HG02885 (cell line): ENCODE measurements at regions not wholly inside any gene's neighbourhood (a gene's known extent, or its start where the extent isn't known, plus 50 kb on each side); places are given as distances from the start of the nearest gene placed in this dataset.

Experiments used
- ATAC-seq: cut with Tn5 transposase; IDR thresholded peaks from one replicate; pipeline ENCODE4 v1.9.1; 2021; ENCODE audit warnings: mild to moderate bottlenecking; ENCODE audit not compliant: unreplicated experiment, poor library complexity

GRCh38 chr5:23257656-23258055, 249.8 kb upstream of the PRDM9 start:
- no peak for ATAC-seq

- ATAC-seq: no peak
Observed at GRCh38 chr5:23253621-23254198, 253.7 kb upstream of the PRDM9 start.

- ATAC-seq: no peak
Observed at GRCh38 chr5:23242891-23243290, 264.5 kb upstream of the PRDM9 start.

GRCh38 chr5:23235246-23235645, 272.2 kb upstream of the PRDM9 start:
- ATAC-seq: no peak

- ATAC-seq: no peak
Observed at GRCh38 chr5:23234197-23234596, 273.2 kb upstream of the PRDM9 start.

- no peak for ATAC-seq
Observed at GRCh38 chr5:23223846-23224245, 283.6 kb upstream of the PRDM9 start.

- no peak for ATAC-seq
Observed at GRCh38 chr5:23221831-23222230, 285.6 kb upstream of the PRDM9 start.

- ATAC-seq: no peak
Observed at GRCh38 chr5:23217159-23217558, 290.2 kb upstream of the PRDM9 start.

- ATAC-seq: no peak
Observed at GRCh38 chr5:23216345-23216744, 291.1 kb upstream of the PRDM9 start.

- ATAC-seq: peak; percentile 93
Observed at GRCh38 chr5:23208959-23209431, 298.4 kb upstream of the PRDM9 start.

GRCh38 chr5:23204111-23204510, 303.3 kb upstream of the PRDM9 start:
- no peak for ATAC-seq

GRCh38 chr5:23169660-23170416, 316.7 kb upstream of the CDH12 start:
- no peak for ATAC-seq

GRCh38 chr5:23164971-23165370, 311.8 kb upstream of the CDH12 start:
- ATAC-seq: no peak

- ATAC-seq: no peak
Observed at GRCh38 chr5:23158179-23158578, 305.0 kb upstream of the CDH12 start.

GRCh38 chr5:23157716-23158115, 304.6 kb upstream of the CDH12 start:
- no peak for ATAC-seq

GRCh38 chr5:23157169-23157568, 304.0 kb upstream of the CDH12 start:
- no peak for ATAC-seq

- no peak for ATAC-seq
Observed at GRCh38 chr5:23147625-23148024, 294.5 kb upstream of the CDH12 start.

- no peak for ATAC-seq
Observed at GRCh38 chr5:23146183-23146582, 293.0 kb upstream of the CDH12 start.

- peak; percentile 76 for ATAC-seq
Observed at GRCh38 chr5:23139338-23140171, 286.4 kb upstream of the CDH12 start.

- ATAC-seq: no peak
Observed at GRCh38 chr5:23136958-23137357, 283.8 kb upstream of the CDH12 start.

GRCh38 chr5:23132231-23132630, 279.1 kb upstream of the CDH12 start:
- ATAC-seq: no peak
